Psoas muscle (tissue), 7 donors: ENCODE measurements at regions not wholly inside any gene's neighbourhood (a gene's known extent, or its start where the extent isn't known, plus 50 kb on each side); places are given as distances from the start of the nearest gene placed in this dataset.

Experiments
- ATAC-seq, 4 donors: fragments of 200-7000 bp; cut with Tn5 transposase; one replicate each; pipeline ENCODE4 v1.9.1; 2020; ENCODE audit warnings: moderate library complexity in 3 of 4, mild to moderate bottlenecking in 2 of 4
- DNase-seq, 2 donors: peaks; one replicate each; pipeline ENCODE4 v3.0.0-alpha.2; 2020
- H3K27ac ChIP-seq: fragments of 200-600 bp; one replicate; pipeline ENCODE4 v1.8.0; 2022
- H3K27me3 ChIP-seq, 3 donors: fragments of 200-600 bp in 1 of 3; one replicate each; pipeline versions ENCODE4 v1.6.1 to v1.8.0; 2013 to 2022; ENCODE audit warnings: low read length in 2 of 3, mild to moderate bottlenecking in 2 of 3, moderate library complexity in 1 of 3; ENCODE audit not compliant: insufficient read depth in 3 of 3
- H3K36me3 ChIP-seq, 2 donors: fragments of 200-600 bp in 1 of 2; one replicate each; pipeline versions ENCODE4 v1.6.1 to v1.8.0; 2013 to 2022; ENCODE audit warnings: low read depth in 1 of 2, mild to moderate bottlenecking in 1 of 2, moderate library complexity in 1 of 2; ENCODE audit not compliant: insufficient read depth in 1 of 2
- H3K4me1 ChIP-seq: fragments of 200-600 bp; one replicate; pipeline ENCODE4 v1.8.0; 2022
- H3K4me3 ChIP-seq: fragments of 200-600 bp; one replicate; pipeline ENCODE4 v1.8.0; 2022; ENCODE audit warnings: mild to moderate bottlenecking
- H3K9me3 ChIP-seq: fragments of 200-600 bp; one replicate; pipeline ENCODE4 v1.8.0; 2022
- CTCF ChIP-seq: fragments of 200-600 bp; IDR thresholded peaks from one replicate; pipeline ENCODE4 v1.8.0; 2022; ENCODE audit warnings: antibody characterized with exemption
- WGBS, 3 donors: extraction: QIAGEN DNeasy Blood & Tissue Kit; methylation state at CpG; one replicate each; pipeline versions ENCODE4 v1.1.6 to v1.1.7; 2013; 5-methylcytosine and 5-hydroxymethylcytosine counted together
- intact Hi-C, 2 donors: fragments of 100-400 bp; cut with DNase I; formaldehyde crosslinking; loops; one replicate each; pipeline versions ENCODE4 v1.11.0 to v1.14.2; 2022
- donor health status: healthy with polysubstance abuse.
- donor health status: DM: no; HTN: no; CAD: no; lungs with moderate emphysema.
- donor health status: Bipolar disorder and iron deficiency.
- donor health status: healthy.
- donor health status: DM: yes; HTN: yes; CAD: no.
- donor health status: DM: no; HTN: no; CAD: no.
- donor health status: DM: yes; HTN: yes; CAD: no.

- H3K4me1 ChIP-seq = no peaks in the 10 kb centered on the region
- intact Hi-C loops = no loop called here
Observed at GRCh38 chr15:94032571-94032970, 198.8 kb upstream of the MCTP2 start.

GRCh38 chr15:94031072-94031471 lies 200.3 kb upstream of the MCTP2 start:
- DNase-seq (no peak), ATAC-seq (no peak)
- 78 to 88% (median 85%) methylated on average over 1 of the region's 1 CpG for WGBS, 3 donors
- intact Hi-C loops = no loop called here
- H3K36me3 ChIP-seq = no peaks in the 10 kb centered on the region
- H3K9me3 ChIP-seq = no peaks in the 10 kb centered on the region
- H3K4me3 ChIP-seq = no peak overlapping the region
- H3K27ac ChIP-seq = no peak overlapping the region
- H3K27me3 ChIP-seq = no peaks in the 10 kb centered on the region
- no peaks in the 10 kb centered on the region for H3K4me1 ChIP-seq
- TF ChIP-seq CTCF = no peak

More at GRCh38 chr15:94032571-94032970, 198.8 kb upstream of the MCTP2 start:
- WGBS, 3 donors = 91 to 94% (median 92%) methylated on average over 7 of the region's 7 CpGs
- H3K4me3 ChIP-seq = no peak overlapping the region
- no peak for TF ChIP-seq CTCF
- H3K27ac ChIP-seq = no peak overlapping the region
- no peak for DNase-seq
- no peaks in the 10 kb centered on the region for H3K36me3 ChIP-seq
- no peak for ATAC-seq
- no peaks in the 10 kb centered on the region for H3K27me3 ChIP-seq
- no peaks in the 10 kb centered on the region for H3K9me3 ChIP-seq

- ATAC-seq = no peak
- H3K36me3 ChIP-seq = no peaks in the 10 kb centered on the region
- DNase-seq = no peak
- intact Hi-C loops = no loop called here
- H3K27me3 ChIP-seq = peaks cover 0 to 11% (median 0%) of the 10 kb centered on the region in 3 donors
- no peak overlapping the region for H3K27ac ChIP-seq
- H3K4me1 ChIP-seq = no peaks in the 10 kb centered on the region
- H3K9me3 ChIP-seq = no peaks in the 10 kb centered on the region
- 16 to 27% (median 17%) methylated on average over 1 of the region's 1 CpG for WGBS, 3 donors
- H3K4me3 ChIP-seq = no peak overlapping the region
- no peak for TF ChIP-seq CTCF
Observed at GRCh38 chr15:94029495-94029894, 201.9 kb upstream of the MCTP2 start.

GRCh38 chr15:94028809-94029208 lies 202.6 kb upstream of the MCTP2 start:
- intact Hi-C loops = no loop called here
- DNase-seq (no peak), ATAC-seq (no peak)
- no peak overlapping the region for H3K27ac ChIP-seq
- no peaks in the 10 kb centered on the region for H3K9me3 ChIP-seq
- 89 to 99% (median 96%) methylated on average over 6 of the region's 6 CpGs for WGBS, 3 donors
- peaks cover 0 to 15% (median 0%) of the 10 kb centered on the region in 3 donors for H3K27me3 ChIP-seq
- no peak for TF ChIP-seq CTCF
- H3K4me1 ChIP-seq = no peaks in the 10 kb centered on the region
- no peak overlapping the region for H3K4me3 ChIP-seq
- H3K36me3 ChIP-seq = no peaks in the 10 kb centered on the region

- ATAC-seq (no peak), DNase-seq (no peak)
- intact Hi-C loops = no loop called here
- WGBS, 3 donors = 48 to 77% (median 57%) methylated on average over 3 of the region's 3 CpGs
- H3K36me3 ChIP-seq = no peaks in the 10 kb centered on the region
- no peak overlapping the region for H3K4me3 ChIP-seq
- no peak for TF ChIP-seq CTCF
- no peak overlapping the region for H3K27ac ChIP-seq
- no peaks in the 10 kb centered on the region for H3K9me3 ChIP-seq
- peaks cover 0 to 15% (median 0%) of the 10 kb centered on the region in 3 donors for H3K27me3 ChIP-seq
- no peaks in the 10 kb centered on the region for H3K4me1 ChIP-seq
Observed at GRCh38 chr15:94028121-94028520, 203.2 kb upstream of the MCTP2 start.
